ENCODE measurements at regions not wholly inside any gene's neighbourhood (a gene's known extent, or its start where the extent isn't known, plus 50 kb on each side); places are given as distances from the start of the nearest gene placed in this dataset.

- Histone ChIP-seq H3K9me2 (ENCODE audit: insufficient read depth) (peaks cover 2% of the 10 kb centered on the region; the same call in 1 of the 2 replicates), H3K27me3 (ENCODE audit: insufficient read depth) (no peaks in the 10 kb centered on the region), H3K4me2 (no peak overlapping the region), H3F3A (replicated peaks; ENCODE audit: low read depth) (no peaks in the 10 kb centered on the region), H3K4me1 (ENCODE audit: insufficient read depth) (peaks cover 8% of the 10 kb centered on the region), H3K4me3 (no peak overlapping the region), H4K20me1 (replicated peaks; ENCODE audit: insufficient read depth) (no peaks in the 10 kb centered on the region), H3K36me3 (ENCODE audit: insufficient read depth) (no peaks in the 10 kb centered on the region), H3K79me2 (replicated peaks; ENCODE audit: insufficient read depth) (no peaks in the 10 kb centered on the region), H3K27ac (ENCODE audit: low read depth) (no peak overlapping the region), H2AFZ (no peak overlapping the region)
- H3K27ac Mint-ChIP-seq: no peak overlapping the region
- no peak overlapping the region for H3K4me3 Mint-ChIP-seq
- ATAC-seq (no peak), DNase-seq (ENCODE audit: low spot score) (no peak)
- H3K36me3 Mint-ChIP-seq (ENCODE audit: low read depth): no peaks in the 10 kb centered on the region
- TF ChIP-seq POLR2AphosphoS5 (IDR thresholded peaks at IDR 0.05; ENCODE audit: low read depth) (no peak), EZH2phosphoT487 (IDR thresholded peaks at IDR 0.05; ENCODE audit: unreplicated experiment) (no peak), REST (IDR thresholded peaks at IDR 0.05; ENCODE audit: unreplicated experiment) (no peak), JUNB (IDR thresholded peaks at IDR 0.05; ENCODE audit: unreplicated experiment) (no peak), ETS1 (IDR thresholded peaks at IDR 0.05) (no peak), CREB1 (CRISPR knock-in tag; IDR thresholded peaks at IDR 0.05; ENCODE audit: low read depth) (no peak)
- no peaks in the 10 kb centered on the region for H3K9me3 Mint-ChIP-seq
- peaks cover 5% of the 10 kb centered on the region for H3K27me3 Mint-ChIP-seq (ENCODE audit: insufficient read depth, low read depth, poor library complexity)
- H3K4me1 Mint-ChIP-seq: peaks cover 27% of the 10 kb centered on the region
Observed at GRCh38 chr2:134083548-134083947, 170.3 kb upstream of the MGAT5 start.

DNA sequence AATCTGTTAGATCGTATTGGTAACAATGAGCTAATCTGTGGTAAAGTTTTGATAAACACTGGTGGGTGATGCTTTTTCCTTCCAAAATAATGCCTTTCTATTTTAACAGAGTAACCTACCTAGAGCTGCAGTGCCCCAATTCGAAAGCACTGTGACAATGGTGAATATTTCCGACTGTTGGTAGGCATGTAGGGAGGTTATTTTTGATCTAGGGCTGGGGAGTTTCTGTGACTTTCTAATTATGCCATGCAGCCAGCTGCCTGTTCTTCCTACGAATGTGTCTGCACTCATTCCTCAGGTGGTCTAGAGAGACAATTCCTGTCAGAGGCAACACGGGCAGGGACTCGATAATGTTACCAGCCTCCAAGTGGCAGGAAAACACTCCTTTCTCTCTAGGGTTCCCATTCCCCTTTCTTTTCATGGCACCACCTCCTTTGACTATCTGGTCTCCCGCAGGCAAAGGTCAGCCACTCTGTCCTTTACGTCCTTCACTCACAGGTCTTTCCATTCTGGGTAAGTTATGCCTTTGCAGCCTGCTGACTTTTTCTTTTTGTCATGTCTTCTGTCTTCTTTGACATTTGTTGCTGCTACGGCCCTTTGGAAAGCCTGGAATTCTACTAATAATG, 167.2 kb upstream of the MGAT5 start:
- Histone ChIP-seq H3K4me1 (ENCODE audit: insufficient read depth) (peaks cover 3% of the 10 kb centered on the region; the same call in 1 of the 2 replicates), H3K4me2 (no peak overlapping the region), H3K79me2 (replicated peaks; ENCODE audit: insufficient read depth) (no peaks in the 10 kb centered on the region), H3K9me2 (ENCODE audit: insufficient read depth) (peaks cover 7% of the 10 kb centered on the region), H3F3A (replicated peaks; ENCODE audit: low read depth) (no peaks in the 10 kb centered on the region), H4K20me1 (replicated peaks; ENCODE audit: insufficient read depth) (no peaks in the 10 kb centered on the region), H2AFZ (peak overlapping the region; percentile 84), H3K27ac (ENCODE audit: low read depth) (no peak overlapping the region), H3K27me3 (ENCODE audit: insufficient read depth) (no peaks in the 10 kb centered on the region), H3K4me3 (no peak overlapping the region), H3K36me3 (ENCODE audit: insufficient read depth) (no peaks in the 10 kb centered on the region)
- Mint-ChIP-seq H3K36me3 (ENCODE audit: low read depth) (no peaks in the 10 kb centered on the region), H3K9me3 (peaks cover 3% of the 10 kb centered on the region; the same call in 1 of the 3 replicates), H3K4me1 (peaks cover 13% of the 10 kb centered on the region), H3K27ac (no peak overlapping the region), H3K27me3 (ENCODE audit: insufficient read depth, low read depth, poor library complexity) (peaks cover 4% of the 10 kb centered on the region), H3K4me3 (no peak overlapping the region)
- ATAC-seq (peak; percentile 70), DNase-seq (ENCODE audit: low spot score) (no peak)
- TF ChIP-seq REST (IDR thresholded peaks at IDR 0.05; ENCODE audit: unreplicated experiment) (no peak), ZNF114 (CRISPR knock-in tag; IDR thresholded peaks at IDR 0.05) (no peak), EZH2 (IDR thresholded peaks at IDR 0.05; ENCODE audit: low read depth, unreplicated experiment) (no peak), ETS1 (IDR thresholded peaks at IDR 0.05) (no peak), EZH2phosphoT487 (IDR thresholded peaks at IDR 0.05; ENCODE audit: unreplicated experiment) (no peak), POLR2AphosphoS5 (IDR thresholded peaks at IDR 0.05; ENCODE audit: low read depth) (no peak), CREB1 (CRISPR knock-in tag; IDR thresholded peaks at IDR 0.05; ENCODE audit: low read depth) (no peak), ZNF331 (CRISPR knock-in tag; IDR thresholded peaks at IDR 0.05; ENCODE audit: low read depth) (no peak)

All from GM23338 (cell line).